Breast epithelium (tissue), 3 donors: ENCODE measurements at regions not wholly inside any gene's neighbourhood (a gene's known extent, or its start where the extent isn't known, plus 50 kb on each side); places are given as distances from the start of the nearest gene placed in this dataset.

Experiments used
- POLR2A ChIP-seq: fragments of 450-650 bp; IDR thresholded peaks from one replicate; pipeline ENCODE4 v1.6.1; 2016; ENCODE audit warnings: antibody characterized with exemption, mild to moderate bottlenecking, moderate library complexity
- POLR2AphosphoS5 ChIP-seq, 3 donors: sonication (generic); formaldehyde crosslinking; IDR thresholded peaks; one replicate each; pipeline ENCODE4 v1.6.1; 2017; ENCODE audit warnings: antibody characterized with exemption in 3 of 3
- TF ChIP-seq, protein P1 (sequence below), 3 donors: fragments of 450-650 bp; IDR thresholded peaks; one replicate each; pipeline ENCODE4 v1.5.1; 2016 to 2017; ENCODE audit warnings: antibody characterized with exemption in 3 of 3, mild to moderate bottlenecking in 3 of 3, moderate library complexity in 3 of 3

DNA sequence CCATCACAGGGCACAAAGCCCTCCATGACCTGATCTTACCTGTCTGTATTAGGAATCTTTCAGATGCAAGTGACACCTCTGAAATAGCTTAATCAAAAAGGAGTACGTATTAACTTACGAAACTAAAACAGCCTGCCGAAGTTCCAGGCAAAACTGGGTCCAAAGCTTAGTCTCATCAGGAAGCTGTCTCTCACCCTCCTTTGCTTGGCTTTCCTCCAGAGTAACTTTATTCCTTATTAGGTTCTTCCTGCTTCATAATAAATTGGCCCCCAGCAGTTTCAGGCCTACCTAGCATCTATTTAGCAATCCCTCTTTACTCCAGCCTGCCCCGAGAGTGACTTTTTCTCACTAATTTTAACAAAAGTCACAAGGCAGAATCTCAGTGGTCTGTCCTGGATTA is 58.4 kb upstream of the STK32A start:
- TF ChIP-seq, protein P1, sequence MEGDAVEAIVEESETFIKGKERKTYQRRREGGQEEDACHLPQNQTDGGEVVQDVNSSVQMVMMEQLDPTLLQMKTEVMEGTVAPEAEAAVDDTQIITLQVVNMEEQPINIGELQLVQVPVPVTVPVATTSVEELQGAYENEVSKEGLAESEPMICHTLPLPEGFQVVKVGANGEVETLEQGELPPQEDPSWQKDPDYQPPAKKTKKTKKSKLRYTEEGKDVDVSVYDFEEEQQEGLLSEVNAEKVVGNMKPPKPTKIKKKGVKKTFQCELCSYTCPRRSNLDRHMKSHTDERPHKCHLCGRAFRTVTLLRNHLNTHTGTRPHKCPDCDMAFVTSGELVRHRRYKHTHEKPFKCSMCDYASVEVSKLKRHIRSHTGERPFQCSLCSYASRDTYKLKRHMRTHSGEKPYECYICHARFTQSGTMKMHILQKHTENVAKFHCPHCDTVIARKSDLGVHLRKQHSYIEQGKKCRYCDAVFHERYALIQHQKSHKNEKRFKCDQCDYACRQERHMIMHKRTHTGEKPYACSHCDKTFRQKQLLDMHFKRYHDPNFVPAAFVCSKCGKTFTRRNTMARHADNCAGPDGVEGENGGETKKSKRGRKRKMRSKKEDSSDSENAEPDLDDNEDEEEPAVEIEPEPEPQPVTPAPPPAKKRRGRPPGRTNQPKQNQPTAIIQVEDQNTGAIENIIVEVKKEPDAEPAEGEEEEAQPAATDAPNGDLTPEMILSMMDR (IDR thresholded peaks at IDR 0.05) = no peak
- TF ChIP-seq POLR2A (no peak), POLR2AphosphoS5 (IDR thresholded peaks at IDR 0.05) (no peak)
